Upper lobe of left lung (tissue), 6 donors: ENCODE measurements at regions not wholly inside any gene's neighbourhood (a gene's known extent, or its start where the extent isn't known, plus 50 kb on each side); places are given as distances from the start of the nearest gene placed in this dataset.

Experiments used
- ATAC-seq, 2 donors: fragments of 200-7000 bp; cut with Tn5 transposase; one replicate each; pipeline ENCODE4 v1.9.1; 2022; ENCODE audit warnings: mild to moderate bottlenecking in 2 of 2, moderate library complexity in 2 of 2; ENCODE audit not compliant: low FRiP score in 2 of 2
- DNase-seq, 2 donors: peaks; one replicate each; pipeline ENCODE4 v3.0.0-alpha.2; 2019 to 2020
- H3K27ac ChIP-seq, 4 donors: fragments of 200-600 bp; sonication (generic); one replicate each; pipeline ENCODE4 v1.5.1; 2016 to 2019
- H3K27me3 ChIP-seq, 4 donors: fragments of 200-600 bp; sonication (generic); one replicate each; pipeline ENCODE4 v1.5.1; 2017 to 2019
- H3K36me3 ChIP-seq, 4 donors: fragments of 200-600 bp; sonication (generic); one replicate each; pipeline ENCODE4 v1.5.1; 2016 to 2019
- H3K4me1 ChIP-seq, 4 donors: fragments of 200-600 bp; sonication (generic); one replicate each; pipeline ENCODE4 v1.5.1; 2018 to 2019
- H3K4me3 ChIP-seq, 4 donors: fragments of 200-600 bp; sonication (generic); one replicate each; pipeline ENCODE4 v1.5.1; 2017 to 2019; ENCODE audit warnings: mild to moderate bottlenecking in 2 of 4, moderate library complexity in 1 of 4
- H3K9me3 ChIP-seq, 4 donors: fragments of 200-600 bp; sonication (generic); one replicate each; pipeline ENCODE4 v1.5.1; 2018 to 2019
- CTCF ChIP-seq, 6 experiments: fragments of 450-650 bp in 4 of 6; fragments of 200-600 bp in 2 of 6; sonication (generic) in 2 of 6; IDR thresholded peaks; one replicate each; pipeline ENCODE4 v1.5.1; 2016 to 2019; ENCODE audit warnings: antibody characterized with exemption in 6 of 6
- EP300 ChIP-seq, 4 donors: sonication (generic); formaldehyde crosslinking; IDR thresholded peaks; one replicate each; pipeline ENCODE4 v1.5.1; 2017; ENCODE audit warnings: antibody characterized with exemption in 4 of 4, control low read depth in 2 of 4
- POLR2A ChIP-seq, 4 donors: fragments of 450-650 bp; IDR thresholded peaks; one replicate each; pipeline ENCODE4 v1.5.1; 2016 to 2017; ENCODE audit warnings: antibody characterized with exemption in 4 of 4, mild to moderate bottlenecking in 2 of 4
- POLR2AphosphoS5 ChIP-seq, 2 donors: sonication (generic); formaldehyde crosslinking; IDR thresholded peaks; one replicate each; pipeline ENCODE4 v1.5.1; 2017; ENCODE audit warnings: antibody characterized with exemption in 2 of 2
- WGBS, 2 donors: methylation state at CpG; one replicate each; pipeline ENCODE4 v1.1.5; 2017 to 2018; 5-methylcytosine and 5-hydroxymethylcytosine counted together
- donor health status: DM: no; HTN: no; CAD: no; lungs with moderate emphysema.
- donor health status: DM: no; HTN: yes; CAD: no; lungs with severe emphysema.

DNA sequence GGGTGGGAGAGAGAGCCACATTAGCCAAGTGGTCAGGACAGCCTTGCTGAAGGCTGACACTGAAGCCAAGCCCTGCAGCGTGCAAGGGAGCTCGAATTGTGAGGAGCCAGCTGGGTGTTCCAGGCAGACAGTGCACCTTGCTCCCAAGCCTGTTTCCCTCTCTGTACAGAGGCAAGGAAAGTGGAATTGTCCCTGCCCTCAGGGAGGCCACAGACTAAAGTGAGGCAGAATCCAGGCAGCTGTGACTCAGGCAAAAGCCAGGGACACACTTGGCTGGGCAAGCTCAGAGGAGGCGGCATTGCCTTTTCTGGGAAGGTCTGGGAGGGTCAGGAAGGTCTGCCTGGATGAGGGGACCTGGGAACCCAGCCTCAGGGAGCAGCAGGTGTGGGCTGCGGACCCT is 50.2 kb upstream of the LMX1B start:
- ATAC-seq (no peak), DNase-seq (no peak)
- H3K4me3 ChIP-seq = no peak overlapping the region
- no peak overlapping the region for H3K27ac ChIP-seq
- 81 to 85% methylated on average over 4 of the region's 4 CpGs for WGBS, 2 donors
- no peak for TF ChIP-seq POLR2AphosphoS5 (IDR thresholded peaks at IDR 0.05)
- TF ChIP-seq EP300 (IDR thresholded peaks at IDR 0.05) = no peak
- no peak for TF ChIP-seq POLR2A (IDR thresholded peaks at IDR 0.05)
- no peak for TF ChIP-seq CTCF (IDR thresholded peaks at IDR 0.05)
- H3K4me1 ChIP-seq = no peaks in the 10 kb centered on the region
- H3K27me3 ChIP-seq = peaks cover 0 to 3% (median 0%) of the 10 kb centered on the region in 4 donors
- no peaks in the 10 kb centered on the region for H3K9me3 ChIP-seq
- H3K36me3 ChIP-seq = no peaks in the 10 kb centered on the region
